Activated CD4-positive, alpha-beta T cell treated with anti-CD3 and anti-CD28 coated beads, Interleukin-10, Interleukin-2, amounts not matched to agents 100 ng/mL and 50 ng/mL, durations not matched to agents 16 hours and 8 hours (primary cell): ENCODE measurements at regions not wholly inside any gene's neighbourhood (a gene's known extent, or its start where the extent isn't known, plus 50 kb on each side); places are given as distances from the start of the nearest gene placed in this dataset.
"Not testable (repeated sequence)": the region's sequence is repeated elsewhere in the genome, so short reads cannot be mapped to it uniquely, and the experiment has no call there.

ENCODE experiments used
- DNase-seq: peaks from one replicate; pipeline ENCODE4 v3.0.0-alpha.2; 2020

GRCh38 chr4:60721685-60722084 lies 478.4 kb upstream of the ADGRL3 start:
- DNase-seq, result no peak

- no peak for DNase-seq
These were observed 476.3 kb upstream of the ADGRL3 start for GRCh38 chr4:60723796-60724195.

- no peak for DNase-seq
These were observed 475.5 kb upstream of the ADGRL3 start for GRCh38 chr4:60724623-60725022.

- no peak for DNase-seq
These were observed 473.3 kb upstream of the ADGRL3 start for GRCh38 chr4:60726779-60727178.

DNA sequence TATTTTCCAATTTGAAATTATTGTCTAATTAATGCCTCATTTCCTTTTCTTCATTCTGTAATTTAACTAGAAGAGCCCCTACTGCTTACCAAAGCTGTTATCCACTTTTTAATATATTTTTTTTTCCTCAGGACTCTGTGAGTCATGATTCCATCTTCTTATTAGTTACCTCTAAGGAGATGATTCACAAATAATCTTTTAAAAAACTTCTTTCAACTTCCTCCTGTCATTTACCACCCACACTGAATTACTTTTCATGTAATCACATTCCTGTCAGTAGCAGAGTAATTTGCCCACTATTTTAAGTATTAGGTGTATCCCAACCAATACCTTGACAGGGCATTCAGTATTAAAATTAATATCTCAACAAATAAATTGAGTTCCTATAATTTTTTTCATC lies 470.9 kb upstream of the ADGRL3 start:
- no peak for DNase-seq

GRCh38 chr4:60729764-60730163 lies 470.4 kb upstream of the ADGRL3 start:
- DNase-seq, result not testable (repeated sequence)

DNA sequence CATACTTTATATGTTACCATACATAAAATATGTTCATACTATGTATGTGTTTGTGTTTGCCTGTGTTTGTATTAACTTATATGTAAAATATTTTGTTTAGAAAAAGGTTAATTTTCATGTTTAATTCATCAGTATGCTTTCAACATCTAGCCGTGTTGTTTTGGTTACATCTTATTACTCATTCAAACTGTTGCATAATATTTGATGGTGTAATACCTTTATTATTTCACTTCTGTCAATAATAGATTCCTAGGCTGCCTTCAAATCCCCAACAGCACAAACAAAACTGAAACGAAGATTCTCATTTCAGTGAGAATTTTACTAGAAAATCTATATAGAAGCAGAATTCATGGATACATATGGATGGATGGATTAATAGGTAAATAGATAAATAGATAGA lies 462.3 kb upstream of the ADGRL3 start:
- no peak for DNase-seq

- no peak for DNase-seq
These were observed 456.5 kb upstream of the ADGRL3 start for GRCh38 chr4:60743654-60744053.

GRCh38 chr4:60744767-60745166 lies 455.4 kb upstream of the ADGRL3 start:
- no peak for DNase-seq

DNA sequence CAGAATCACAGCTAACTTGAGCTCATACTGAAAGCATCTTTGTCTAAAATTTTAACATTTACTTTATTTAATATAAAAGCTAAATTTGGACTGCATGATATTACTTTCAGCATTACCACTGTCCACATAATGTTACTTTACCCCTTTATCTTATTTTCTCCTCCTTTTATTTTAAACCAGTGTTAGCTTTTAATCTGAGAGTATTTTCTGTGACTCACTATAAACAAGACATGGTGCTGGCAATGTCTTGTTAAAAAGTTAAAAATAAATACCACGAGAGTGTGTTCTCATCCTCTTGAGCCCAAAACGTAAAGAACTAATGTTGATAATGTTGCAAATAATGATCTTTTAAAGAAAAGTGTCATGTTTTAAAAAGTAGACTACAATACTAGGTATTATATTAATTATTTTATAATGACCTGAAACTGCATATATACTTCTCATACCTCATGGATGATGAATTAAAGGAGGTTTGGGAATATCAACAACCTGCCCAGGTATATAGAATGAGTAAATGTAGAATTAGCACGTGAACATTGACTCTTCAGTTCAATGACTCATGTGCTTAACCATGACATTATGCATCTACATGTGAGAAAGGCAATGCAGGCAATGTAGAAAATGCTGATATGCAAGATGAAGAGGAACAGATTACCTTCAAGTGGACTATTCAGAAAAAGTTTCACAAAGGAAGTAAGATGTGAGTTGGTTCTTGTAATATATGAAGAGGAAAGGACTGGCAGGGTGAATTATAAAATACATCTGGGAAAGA lies 454.1 kb upstream of the ADGRL3 start:
- no peak for DNase-seq

GRCh38 chr4:60750962-60751361 lies 449.2 kb upstream of the ADGRL3 start:
- no peak for DNase-seq

- no peak for DNase-seq
These were observed 442.0 kb upstream of the ADGRL3 start for GRCh38 chr4:60757986-60758680.

- no peak for DNase-seq
These were observed 440.4 kb upstream of the ADGRL3 start for GRCh38 chr4:60759518-60760245.

- no peak for DNase-seq
These were observed 419.3 kb upstream of the ADGRL3 start for GRCh38 chr4:60780874-60781273.

- DNase-seq, result no peak
These were observed 409.5 kb upstream of the ADGRL3 start for GRCh38 chr4:60790608-60791007.

DNA sequence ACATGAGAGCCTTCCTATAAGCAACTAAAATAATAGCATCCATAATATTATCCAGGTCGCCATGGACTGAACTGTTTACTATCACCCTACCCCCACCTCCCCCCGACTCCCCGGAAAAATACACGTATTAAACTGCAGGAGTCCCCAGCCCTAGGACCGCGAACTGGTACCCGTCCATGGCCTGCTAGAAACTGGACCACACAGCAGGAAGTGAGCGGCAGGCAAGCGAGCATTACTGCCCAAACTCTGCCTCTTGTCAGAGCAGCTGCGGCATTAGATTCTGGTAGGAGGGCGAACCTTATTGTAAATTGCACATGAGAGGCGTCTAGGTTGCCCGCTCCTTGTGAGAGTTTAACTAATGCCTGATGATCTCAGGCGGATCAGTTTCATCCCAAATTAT lies 405.8 kb upstream of the ADGRL3 start:
- DNase-seq, result no peak

DNA sequence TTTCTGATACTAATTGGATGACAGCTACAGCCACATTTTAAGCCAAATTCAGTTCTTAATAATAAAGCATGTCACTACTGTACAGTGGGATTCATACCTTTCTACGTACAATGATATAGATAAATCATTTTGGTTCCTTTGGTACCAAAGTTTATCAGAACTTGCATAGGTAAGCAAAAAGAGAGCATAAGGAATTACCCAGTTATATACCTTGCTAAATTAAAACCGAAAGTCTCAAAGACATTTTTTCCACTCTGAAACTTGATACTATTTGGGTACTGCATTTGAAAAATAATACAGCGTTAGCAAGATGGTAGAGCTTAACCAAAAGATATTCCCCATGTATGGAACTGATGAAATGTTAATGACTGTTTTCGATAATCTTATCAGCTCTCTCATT lies 400.9 kb upstream of the ADGRL3 start:
- DNase-seq, result no peak

DNA sequence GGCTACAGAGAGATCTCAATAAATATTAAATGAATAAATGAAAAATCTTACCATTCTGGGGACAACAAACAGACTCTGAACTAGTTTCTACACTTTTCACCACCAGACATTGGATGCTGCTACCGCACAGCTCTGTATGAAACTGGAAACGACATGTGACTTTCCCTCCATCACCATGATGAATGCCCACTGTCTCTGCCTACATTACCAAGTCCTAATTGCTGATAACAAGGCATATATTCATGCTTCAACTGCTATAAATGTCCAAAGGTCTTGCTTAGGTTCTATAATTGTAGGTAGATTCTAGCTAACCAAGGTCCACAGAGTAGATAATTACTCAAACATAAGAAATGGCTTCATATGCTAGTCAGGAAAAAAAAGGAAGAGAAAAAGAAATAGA lies 399.4 kb upstream of the ADGRL3 start:
- DNase-seq, result no peak

DNA sequence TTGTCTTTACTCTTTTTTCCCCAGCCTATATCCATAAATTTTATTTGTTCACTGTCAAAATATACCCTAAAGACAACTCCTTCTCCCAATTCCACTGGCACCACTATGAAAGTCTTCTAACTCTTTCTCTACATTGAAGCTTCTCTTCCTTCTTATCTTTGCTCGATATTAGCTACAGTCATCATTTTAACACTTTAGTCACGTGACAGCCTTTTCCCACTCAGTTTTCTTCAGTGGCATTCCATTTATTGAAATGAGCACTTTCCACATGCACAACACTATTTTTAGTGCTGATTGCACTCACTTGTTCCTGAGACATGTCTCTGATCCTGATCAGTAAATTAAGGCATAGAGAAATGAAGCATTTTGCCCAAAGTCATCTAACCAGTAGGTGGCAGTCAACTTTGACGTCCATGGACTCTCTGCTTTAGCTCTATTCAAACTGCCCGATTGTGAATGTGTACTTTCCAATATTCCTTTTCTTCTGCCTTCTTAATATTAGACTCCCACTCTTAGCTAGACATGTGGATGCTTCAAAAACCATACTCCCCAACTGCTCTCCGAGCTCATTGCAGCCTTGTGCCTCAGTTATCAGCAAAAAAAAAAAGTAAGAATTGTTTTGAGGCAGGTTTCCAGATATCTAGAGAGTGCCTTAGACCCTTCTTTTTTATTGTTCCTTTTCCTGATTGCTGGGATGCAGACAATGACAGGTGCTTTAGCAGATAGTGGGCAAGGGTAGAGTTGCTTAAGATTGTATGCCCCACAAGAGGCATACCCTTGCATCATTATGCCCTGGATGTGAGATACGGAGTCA lies 394.4 kb upstream of the ADGRL3 start:
- DNase-seq, result peak; percentile 20

- DNase-seq, result no peak
These were observed 391.2 kb upstream of the ADGRL3 start for GRCh38 chr4:60808726-60809485.

- DNase-seq, result no peak
These were observed 390.7 kb upstream of the ADGRL3 start for GRCh38 chr4:60809486-60809800.

DNA sequence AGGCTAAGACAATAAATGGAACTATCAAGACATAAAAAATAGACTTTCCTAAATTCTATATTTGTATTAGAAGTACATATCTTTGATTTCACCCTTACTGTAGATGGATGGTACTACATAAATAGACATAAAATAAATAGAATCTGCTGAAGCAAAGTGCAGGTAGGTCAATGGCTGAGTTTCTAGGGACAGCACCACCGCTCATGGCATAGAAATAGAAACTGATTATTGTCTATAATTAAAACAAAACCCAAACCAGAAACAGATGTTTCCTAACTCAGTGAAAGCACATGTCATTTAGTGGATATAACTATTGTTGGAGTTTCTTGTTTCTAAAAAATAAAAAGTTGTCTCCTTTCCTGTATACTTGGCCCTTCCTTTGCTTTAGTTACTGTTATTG lies 387.3 kb upstream of the ADGRL3 start:
- no peak for DNase-seq

- DNase-seq, result no peak
These were observed 385.6 kb upstream of the ADGRL3 start for GRCh38 chr4:60814549-60814948.
